ENCODE measurements at regions not wholly inside any gene's neighbourhood (a gene's known extent, or its start where the extent isn't known, plus 50 kb on each side); places are given as distances from the start of the nearest gene placed in this dataset.

DNA sequence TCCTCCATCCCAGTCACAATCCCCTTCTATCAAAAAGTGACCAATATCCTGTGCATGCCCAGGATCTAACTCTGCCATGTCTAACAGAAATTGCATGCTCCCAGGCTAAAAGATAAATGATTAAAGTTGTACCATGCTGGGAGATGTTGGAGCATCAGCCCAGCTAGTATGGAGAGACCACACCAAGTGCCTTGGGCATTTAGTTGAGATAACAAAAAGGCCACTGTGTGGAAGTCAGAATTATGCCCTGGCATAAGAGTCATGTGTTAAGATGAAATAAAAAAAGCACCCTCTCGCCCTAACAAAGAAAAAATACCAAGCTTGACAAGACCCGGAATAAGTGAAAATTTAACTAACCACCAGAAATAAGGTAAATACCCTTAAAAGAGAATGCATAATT lies 155.9 kb upstream of the CENPE start:
- Histone ChIP-seq H3K4me1 (ENCODE audit: control insufficient read depth in 4 of 4, insufficient read depth in 4 of 4, low read length in 3 of 4) (no peaks in the 10 kb centered on the region), H3K4me3 (ENCODE audit: low read depth in 1 of 3, low read length in 3 of 3) (no peak overlapping the region), H3K9ac (ENCODE audit: low read depth in 1 of 2, low read length in 2 of 2) (no peak overlapping the region), H3K27ac (ENCODE audit: low read depth in 1 of 2, low read length in 2 of 2) (no peak overlapping the region), H3K9me3 (ENCODE audit: control insufficient read depth in 4 of 4, low read length in 3 of 4) (no peaks in the 10 kb centered on the region), H3K27me3 (ENCODE audit: control insufficient read depth in 4 of 4, insufficient read depth in 4 of 4, low read length in 3 of 4) (no peaks in the 10 kb centered on the region), H3K36me3 (ENCODE audit: control insufficient read depth in 4 of 4, insufficient read depth in 3 of 4, low read depth in 1 of 4, low read length in 3 of 4) (no peaks in the 10 kb centered on the region)
- TF ChIP-seq SP1 (IDR thresholded peaks at IDR 0.05) (no peak), TAF1 (conservative IDR thresholded peaks at IDR 0.05) (no peak), FOXA2 (IDR thresholded peaks at IDR 0.05) (no peak), NR2F2 (IDR thresholded peaks at IDR 0.05) (no peak), HNF4A (conservative IDR thresholded peaks at IDR 0.05) (no peak), HNF4G (IDR thresholded peaks at IDR 0.05) (no peak), YY1 (IDR thresholded peaks at IDR 0.05) (no peak)
- TF ChIP-seq, protein P1, sequence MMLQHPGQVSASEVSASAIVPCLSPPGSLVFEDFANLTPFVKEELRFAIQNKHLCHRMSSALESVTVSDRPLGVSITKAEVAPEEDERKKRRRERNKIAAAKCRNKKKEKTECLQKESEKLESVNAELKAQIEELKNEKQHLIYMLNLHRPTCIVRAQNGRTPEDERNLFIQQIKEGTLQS (IDR thresholded peaks at IDR 0.05): no peak
- TF ChIP-seq, protein P2, sequence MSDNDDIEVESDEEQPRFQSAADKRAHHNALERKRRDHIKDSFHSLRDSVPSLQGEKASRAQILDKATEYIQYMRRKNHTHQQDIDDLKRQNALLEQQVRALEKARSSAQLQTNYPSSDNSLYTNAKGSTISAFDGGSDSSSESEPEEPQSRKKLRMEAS (IDR thresholded peaks at IDR 0.05): no peak
- TF ChIP-seq, protein P3, sequence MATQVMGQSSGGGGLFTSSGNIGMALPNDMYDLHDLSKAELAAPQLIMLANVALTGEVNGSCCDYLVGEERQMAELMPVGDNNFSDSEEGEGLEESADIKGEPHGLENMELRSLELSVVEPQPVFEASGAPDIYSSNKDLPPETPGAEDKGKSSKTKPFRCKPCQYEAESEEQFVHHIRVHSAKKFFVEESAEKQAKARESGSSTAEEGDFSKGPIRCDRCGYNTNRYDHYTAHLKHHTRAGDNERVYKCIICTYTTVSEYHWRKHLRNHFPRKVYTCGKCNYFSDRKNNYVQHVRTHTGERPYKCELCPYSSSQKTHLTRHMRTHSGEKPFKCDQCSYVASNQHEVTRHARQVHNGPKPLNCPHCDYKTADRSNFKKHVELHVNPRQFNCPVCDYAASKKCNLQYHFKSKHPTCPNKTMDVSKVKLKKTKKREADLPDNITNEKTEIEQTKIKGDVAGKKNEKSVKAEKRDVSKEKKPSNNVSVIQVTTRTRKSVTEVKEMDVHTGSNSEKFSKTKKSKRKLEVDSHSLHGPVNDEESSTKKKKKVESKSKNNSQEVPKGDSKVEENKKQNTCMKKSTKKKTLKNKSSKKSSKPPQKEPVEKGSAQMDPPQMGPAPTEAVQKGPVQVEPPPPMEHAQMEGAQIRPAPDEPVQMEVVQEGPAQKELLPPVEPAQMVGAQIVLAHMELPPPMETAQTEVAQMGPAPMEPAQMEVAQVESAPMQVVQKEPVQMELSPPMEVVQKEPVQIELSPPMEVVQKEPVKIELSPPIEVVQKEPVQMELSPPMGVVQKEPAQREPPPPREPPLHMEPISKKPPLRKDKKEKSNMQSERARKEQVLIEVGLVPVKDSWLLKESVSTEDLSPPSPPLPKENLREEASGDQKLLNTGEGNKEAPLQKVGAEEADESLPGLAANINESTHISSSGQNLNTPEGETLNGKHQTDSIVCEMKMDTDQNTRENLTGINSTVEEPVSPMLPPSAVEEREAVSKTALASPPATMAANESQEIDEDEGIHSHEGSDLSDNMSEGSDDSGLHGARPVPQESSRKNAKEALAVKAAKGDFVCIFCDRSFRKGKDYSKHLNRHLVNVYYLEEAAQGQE (IDR thresholded peaks at IDR 0.05): no peak
- TF ChIP-seq, protein P4, sequence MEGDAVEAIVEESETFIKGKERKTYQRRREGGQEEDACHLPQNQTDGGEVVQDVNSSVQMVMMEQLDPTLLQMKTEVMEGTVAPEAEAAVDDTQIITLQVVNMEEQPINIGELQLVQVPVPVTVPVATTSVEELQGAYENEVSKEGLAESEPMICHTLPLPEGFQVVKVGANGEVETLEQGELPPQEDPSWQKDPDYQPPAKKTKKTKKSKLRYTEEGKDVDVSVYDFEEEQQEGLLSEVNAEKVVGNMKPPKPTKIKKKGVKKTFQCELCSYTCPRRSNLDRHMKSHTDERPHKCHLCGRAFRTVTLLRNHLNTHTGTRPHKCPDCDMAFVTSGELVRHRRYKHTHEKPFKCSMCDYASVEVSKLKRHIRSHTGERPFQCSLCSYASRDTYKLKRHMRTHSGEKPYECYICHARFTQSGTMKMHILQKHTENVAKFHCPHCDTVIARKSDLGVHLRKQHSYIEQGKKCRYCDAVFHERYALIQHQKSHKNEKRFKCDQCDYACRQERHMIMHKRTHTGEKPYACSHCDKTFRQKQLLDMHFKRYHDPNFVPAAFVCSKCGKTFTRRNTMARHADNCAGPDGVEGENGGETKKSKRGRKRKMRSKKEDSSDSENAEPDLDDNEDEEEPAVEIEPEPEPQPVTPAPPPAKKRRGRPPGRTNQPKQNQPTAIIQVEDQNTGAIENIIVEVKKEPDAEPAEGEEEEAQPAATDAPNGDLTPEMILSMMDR (IDR thresholded peaks at IDR 0.05; ENCODE audit: low read depth, low read length, missing input control): no peak
- 87% methylated on average over 2 of the region's 2 CpGs for WGBS
- no peak for DNase-seq (ENCODE audit: low spot score)

DNA sequence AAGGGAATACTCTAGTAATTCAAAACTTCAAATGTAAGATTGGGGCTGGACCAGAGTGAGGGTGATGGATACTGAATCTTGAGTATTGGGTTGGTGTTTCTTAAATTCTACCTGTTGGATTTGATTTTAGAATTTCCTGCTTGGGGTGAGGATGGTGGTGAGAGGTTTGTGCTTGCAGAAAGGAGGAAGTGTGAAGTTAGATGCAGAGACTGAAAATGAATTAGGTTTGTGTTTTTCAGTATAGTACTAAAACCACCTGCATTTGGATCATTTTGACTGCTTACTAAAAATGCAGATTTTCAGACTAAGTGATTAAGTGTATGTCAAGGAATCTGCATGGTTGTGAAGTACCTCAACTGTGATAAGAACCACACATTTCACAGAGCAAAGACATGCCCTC lies 131.5 kb upstream of the CENPE start:
- H3K4me3 ChIP-seq (ENCODE audit: low read depth in 1 of 3, low read length in 3 of 3): no peak overlapping the region

More for the DNA sequence above, 131.5 kb upstream of the CENPE start:
- Histone ChIP-seq H3K4me1 (ENCODE audit: control insufficient read depth in 4 of 4, insufficient read depth in 4 of 4, low read length in 3 of 4) (no peaks in the 10 kb centered on the region), H3K36me3 (ENCODE audit: control insufficient read depth in 4 of 4, insufficient read depth in 3 of 4, low read depth in 1 of 4, low read length in 3 of 4) (no peaks in the 10 kb centered on the region), H3K9me3 (ENCODE audit: control insufficient read depth in 4 of 4, low read length in 3 of 4) (no peaks in the 10 kb centered on the region), H3K9ac (ENCODE audit: low read depth in 1 of 2, low read length in 2 of 2) (no peak overlapping the region), H3K27me3 (ENCODE audit: control insufficient read depth in 4 of 4, insufficient read depth in 4 of 4, low read length in 3 of 4) (no peaks in the 10 kb centered on the region), H3K27ac (ENCODE audit: low read depth in 1 of 2, low read length in 2 of 2) (no peak overlapping the region)
- DNase-seq (ENCODE audit: low spot score): no peak
- TF ChIP-seq, protein P4 (IDR thresholded peaks at IDR 0.05; ENCODE audit: low read depth, low read length, missing input control): no peak
- TF ChIP-seq, protein P5, sequence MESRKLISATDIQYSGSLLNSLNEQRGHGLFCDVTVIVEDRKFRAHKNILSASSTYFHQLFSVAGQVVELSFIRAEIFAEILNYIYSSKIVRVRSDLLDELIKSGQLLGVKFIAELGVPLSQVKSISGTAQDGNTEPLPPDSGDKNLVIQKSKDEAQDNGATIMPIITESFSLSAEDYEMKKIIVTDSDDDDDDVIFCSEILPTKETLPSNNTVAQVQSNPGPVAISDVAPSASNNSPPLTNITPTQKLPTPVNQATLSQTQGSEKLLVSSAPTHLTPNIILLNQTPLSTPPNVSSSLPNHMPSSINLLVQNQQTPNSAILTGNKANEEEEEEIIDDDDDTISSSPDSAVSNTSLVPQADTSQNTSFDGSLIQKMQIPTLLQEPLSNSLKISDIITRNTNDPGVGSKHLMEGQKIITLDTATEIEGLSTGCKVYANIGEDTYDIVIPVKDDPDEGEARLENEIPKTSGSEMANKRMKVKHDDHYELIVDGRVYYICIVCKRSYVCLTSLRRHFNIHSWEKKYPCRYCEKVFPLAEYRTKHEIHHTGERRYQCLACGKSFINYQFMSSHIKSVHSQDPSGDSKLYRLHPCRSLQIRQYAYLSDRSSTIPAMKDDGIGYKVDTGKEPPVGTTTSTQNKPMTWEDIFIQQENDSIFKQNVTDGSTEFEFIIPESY (IDR thresholded peaks at IDR 0.05): no peak
- TF ChIP-seq, protein P1 (IDR thresholded peaks at IDR 0.05): no peak
- TF ChIP-seq YY1 (IDR thresholded peaks at IDR 0.05): no peak
- TF ChIP-seq HNF4A (conservative IDR thresholded peaks at IDR 0.05): no peak
- no peak for TF ChIP-seq FOXA2 (IDR thresholded peaks at IDR 0.05)
- TF ChIP-seq GABPA (IDR thresholded peaks at IDR 0.05 in 1 of 2, conservative IDR thresholded peaks at IDR 0.05 in 1 of 2): no peak
- TF ChIP-seq TAF1 (conservative IDR thresholded peaks at IDR 0.05): no peak
- no peak for TF ChIP-seq SP1 (IDR thresholded peaks at IDR 0.05)
- TF ChIP-seq RXRA (IDR thresholded peaks at IDR 0.05): no peak
- TF ChIP-seq RAD21 (IDR thresholded peaks at IDR 0.05): no peak

Measured in liver (tissue), 8 donors.